ENCODE measurements at regions not wholly inside any gene's neighbourhood (a gene's known extent, or its start where the extent isn't known, plus 50 kb on each side); places are given as distances from the start of the nearest gene placed in this dataset.

DNA sequence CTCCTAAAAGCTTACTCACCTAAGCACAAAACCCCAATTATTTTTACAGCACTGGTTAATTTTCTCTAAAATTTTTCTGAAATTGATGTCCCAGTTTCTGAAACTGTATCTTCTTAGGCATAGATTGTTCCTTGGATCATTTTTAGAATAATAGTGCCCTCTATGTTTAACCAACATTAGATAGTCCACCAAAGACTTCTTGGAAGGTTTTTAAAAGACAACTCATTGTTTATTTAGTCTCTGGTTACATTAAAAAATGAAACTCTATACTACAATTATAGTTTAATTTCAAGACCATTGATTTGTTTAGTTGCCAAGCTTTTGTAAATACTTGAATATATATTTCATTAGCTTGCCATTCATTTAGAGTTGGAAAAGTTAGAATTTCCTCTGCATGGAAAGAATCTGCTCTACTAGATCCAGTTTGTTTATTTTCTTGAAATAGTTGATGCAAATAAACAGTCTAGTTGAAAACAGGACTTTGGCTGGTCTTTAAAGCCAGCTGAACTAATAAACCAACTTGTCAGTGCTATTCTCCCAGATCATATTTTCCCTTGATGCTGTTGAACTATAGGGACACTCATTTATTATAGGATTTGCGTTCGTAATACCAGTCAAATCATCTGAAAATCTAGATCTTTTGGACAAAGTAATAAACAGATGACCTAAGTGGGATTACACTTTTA, 990.5 kb downstream of the TLE1 start:
- FAIRE-seq: no peak

More for the DNA sequence above, 990.5 kb downstream of the TLE1 start:
- Histone ChIP-seq H3K79me2 (ENCODE audit: control insufficient read depth, insufficient read depth, low read length) (no peaks in the 10 kb centered on the region), H3K36me3 (ENCODE audit: control insufficient read depth, insufficient read depth, low read length) (no peaks in the 10 kb centered on the region), H3K27ac (ENCODE audit: extremely low read depth, low read depth, low read length) (no peak overlapping the region), H3K4me2 (ENCODE audit: insufficient read depth, low read length) (no peak overlapping the region), H3K9me3 (replicated peaks; ENCODE audit: control insufficient read depth, insufficient read depth, low read depth, low read length) (no peaks in the 10 kb centered on the region), H4K20me1 (replicated peaks; ENCODE audit: control insufficient read depth, insufficient read depth, low read length) (no peaks in the 10 kb centered on the region), H3K9me1 (ENCODE audit: control insufficient read depth, insufficient read depth, low read length) (no peaks in the 10 kb centered on the region), H3K4me3 (no peak overlapping the region), H3K4me1 (replicated peaks in 1 of 2; ENCODE audit: control insufficient read depth in 2 of 2, insufficient read depth in 2 of 2, low read length in 2 of 2) (no peaks in the 10 kb centered on the region), H3K27me3 (ENCODE audit: control insufficient read depth in 2 of 2, insufficient read depth in 2 of 2, low read length in 2 of 2) (no peaks in the 10 kb centered on the region), H2AFZ (ENCODE audit: low read depth, low read length) (no peak overlapping the region), H3K9ac (ENCODE audit: insufficient read depth in 1 of 2, low read depth in 2 of 2, low read length in 2 of 2) (no peak overlapping the region)
- no peak for DNase-seq (ENCODE audit: extremely low read depth in 1 of 4, low spot score in 3 of 4)
- ATAC-seq: no peak
- 0% methylated on average over 2 of the region's 2 CpGs for WGBS (ENCODE audit: insufficient coverage, low coverage, missing lambda C conversion rate)
- CTCF ChIA-PET (ENCODE audit: low intra/inter-chr PET ratio): no interaction called here
- BruUV-seq (replicated peaks): no TSS peak
- POLR2A ChIA-PET: no interaction called here
- in situ Hi-C loops (cut with MboI) (no loop called here), intact Hi-C loops (cut with micrococcal nuclease) (no loop called here)
- TF ChIP-seq IFI16 (CRISPR knock-in tag; IDR thresholded peaks at IDR 0.05): no peak
- no peak for TF ChIP-seq BHLHE40 (IDR thresholded peaks at IDR 0.05; ENCODE audit: low read length)
- TF ChIP-seq ZNF347 (CRISPR knock-in tag; IDR thresholded peaks at IDR 0.05; ENCODE audit: low read depth): no peak
- TF ChIP-seq, protein P1, sequence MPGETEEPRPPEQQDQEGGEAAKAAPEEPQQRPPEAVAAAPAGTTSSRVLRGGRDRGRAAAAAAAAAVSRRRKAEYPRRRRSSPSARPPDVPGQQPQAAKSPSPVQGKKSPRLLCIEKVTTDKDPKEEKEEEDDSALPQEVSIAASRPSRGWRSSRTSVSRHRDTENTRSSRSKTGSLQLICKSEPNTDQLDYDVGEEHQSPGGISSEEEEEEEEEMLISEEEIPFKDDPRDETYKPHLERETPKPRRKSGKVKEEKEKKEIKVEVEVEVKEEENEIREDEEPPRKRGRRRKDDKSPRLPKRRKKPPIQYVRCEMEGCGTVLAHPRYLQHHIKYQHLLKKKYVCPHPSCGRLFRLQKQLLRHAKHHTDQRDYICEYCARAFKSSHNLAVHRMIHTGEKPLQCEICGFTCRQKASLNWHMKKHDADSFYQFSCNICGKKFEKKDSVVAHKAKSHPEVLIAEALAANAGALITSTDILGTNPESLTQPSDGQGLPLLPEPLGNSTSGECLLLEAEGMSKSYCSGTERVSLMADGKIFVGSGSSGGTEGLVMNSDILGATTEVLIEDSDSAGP (CRISPR knock-in tag; IDR thresholded peaks at IDR 0.05): no peak
- TF ChIP-seq SREBF2 (CRISPR knock-in tag; IDR thresholded peaks at IDR 0.05): no peak
- no peak for TF ChIP-seq KDM1A (IDR thresholded peaks at IDR 0.05)
- TF ChIP-seq POLR2B (IDR thresholded peaks at IDR 0.05; ENCODE audit: low read depth, partially characterized antibody): no peak
- TF ChIP-seq GATA2 (CRISPR knock-in tag; IDR thresholded peaks at IDR 0.05): no peak
- TF ChIP-seq, protein P2, sequence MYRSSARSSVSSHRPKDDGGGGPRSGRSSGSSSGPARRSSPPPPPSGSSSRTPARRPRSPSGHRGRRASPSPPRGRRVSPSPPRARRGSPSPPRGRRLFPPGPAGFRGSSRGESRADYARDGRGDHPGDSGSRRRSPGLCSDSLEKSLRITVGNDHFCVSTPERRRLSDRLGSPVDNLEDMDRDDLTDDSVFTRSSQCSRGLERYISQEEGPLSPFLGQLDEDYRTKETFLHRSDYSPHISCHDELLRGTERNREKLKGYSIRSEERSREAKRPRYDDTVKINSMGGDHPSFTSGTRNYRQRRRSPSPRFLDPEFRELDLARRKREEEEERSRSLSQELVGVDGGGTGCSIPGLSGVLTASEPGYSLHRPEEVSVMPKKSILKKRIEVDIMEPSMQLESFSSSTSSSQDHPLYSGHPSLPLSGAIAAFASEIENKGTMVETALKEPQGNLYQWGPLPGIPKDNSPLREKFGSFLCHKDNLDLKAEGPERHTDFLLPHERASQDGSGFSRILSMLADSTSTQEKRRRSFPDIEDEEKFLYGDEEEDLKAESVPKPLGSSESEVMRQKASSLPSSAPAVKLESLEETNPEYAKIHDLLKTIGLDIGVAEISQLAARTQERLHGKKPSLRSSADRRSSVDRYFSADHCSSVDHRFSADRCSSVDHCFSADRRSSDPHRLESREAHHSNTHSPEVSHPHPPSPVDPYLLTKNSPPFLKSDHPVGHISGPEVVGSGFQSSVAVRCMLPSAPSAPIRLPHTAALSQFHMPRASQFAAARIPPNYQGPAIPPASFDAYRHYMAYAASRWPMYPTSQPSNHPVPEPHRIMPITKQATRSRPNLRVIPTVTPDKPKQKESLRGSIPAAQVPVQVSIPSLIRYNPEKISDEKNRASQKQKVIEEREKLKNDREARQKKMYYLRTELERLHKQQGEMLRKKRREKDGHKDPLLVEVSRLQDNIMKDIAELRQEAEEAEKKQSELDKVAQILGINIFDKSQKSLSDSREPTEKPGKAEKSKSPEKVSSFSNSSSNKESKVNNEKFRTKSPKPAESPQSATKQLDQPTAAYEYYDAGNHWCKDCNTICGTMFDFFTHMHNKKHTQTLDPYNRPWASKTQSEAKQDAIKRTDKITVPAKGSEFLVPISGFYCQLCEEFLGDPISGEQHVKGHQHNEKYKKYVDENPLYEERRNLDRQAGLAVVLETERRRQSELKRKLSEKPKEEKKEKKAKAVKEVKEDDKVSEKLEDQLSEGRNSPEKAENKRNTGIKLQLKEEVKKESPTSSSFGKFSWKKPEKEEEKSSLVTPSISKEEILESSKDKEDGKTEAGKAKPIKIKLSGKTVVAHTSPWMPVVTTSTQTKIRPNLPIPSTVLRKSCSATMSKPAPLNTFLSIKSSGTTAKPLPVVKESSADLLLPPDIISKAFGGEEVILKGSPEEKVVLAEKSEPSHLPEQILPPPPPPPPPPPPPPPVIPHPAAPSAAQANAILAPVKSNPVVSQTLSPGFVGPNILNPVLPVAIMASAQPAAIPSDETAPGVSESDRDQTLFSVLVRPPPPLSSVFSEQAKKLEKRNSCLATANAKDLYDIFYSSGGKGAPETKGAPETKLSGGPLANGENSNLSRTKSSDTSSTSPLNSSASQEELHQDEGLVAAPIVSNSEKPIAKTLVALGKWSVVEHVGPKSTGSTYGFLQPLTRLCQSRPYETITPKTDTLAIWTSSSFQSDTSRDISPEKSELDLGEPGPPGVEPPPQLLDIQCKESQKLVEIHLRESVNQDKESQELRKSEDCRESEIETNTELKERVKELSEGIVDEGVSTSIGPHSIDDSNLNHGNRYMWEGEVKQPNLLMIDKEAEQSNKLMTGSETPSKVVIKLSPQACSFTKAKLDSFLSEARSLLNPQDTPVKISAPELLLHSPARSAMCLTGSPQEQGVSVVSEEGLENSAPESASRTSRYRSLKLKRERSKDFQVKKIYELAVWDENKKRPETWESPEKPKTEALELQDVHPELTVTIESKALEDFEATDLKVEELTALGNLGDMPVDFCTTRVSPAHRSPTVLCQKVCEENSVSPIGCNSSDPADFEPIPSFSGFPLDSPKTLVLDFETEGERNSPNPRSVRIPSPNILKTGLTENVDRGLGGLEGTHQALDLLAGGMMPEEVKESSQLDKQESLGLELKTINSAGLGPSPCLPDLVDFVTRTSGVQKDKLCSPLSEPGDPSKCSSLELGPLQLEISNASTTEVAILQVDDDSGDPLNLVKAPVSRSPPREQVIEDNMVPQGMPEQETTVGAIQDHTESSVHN (IDR thresholded peaks at IDR 0.05; ENCODE audit: borderline replicate concordance in 1 of 2, low read depth in 1 of 2): no peak
- no peak for TF ChIP-seq ZNF224 (CRISPR knock-in tag; IDR thresholded peaks at IDR 0.05)
